ENCODE measurements at regions not wholly inside any gene's neighbourhood (a gene's known extent, or its start where the extent isn't known, plus 50 kb on each side); places are given as distances from the start of the nearest gene placed in this dataset.

GRCh38 chr14:106269451-106270204 lies 743.2 kb downstream of the TMEM121 start:
- Histone ChIP-seq H2AFZ (ENCODE audit: low read length) (no peak overlapping the region), H2BK5ac (ENCODE audit: low read depth, low read length) (no peak overlapping the region), H3K14ac (ENCODE audit: insufficient read length) (no peak overlapping the region), H3K56ac (replicated peaks; ENCODE audit: insufficient read length, low read depth, low read length) (no peak overlapping the region), H3K4me3 (ENCODE audit: extremely low read depth in 1 of 4, insufficient read depth in 2 of 4, low read depth in 3 of 4, low read length in 4 of 4) (no peak overlapping the region), H3K23me2 (ENCODE audit: low read depth, low read length) (no peaks in the 10 kb centered on the region), H3K9me3 (ENCODE audit: insufficient read depth in 2 of 2, low read depth in 1 of 2, low read length in 1 of 2) (peaks cover 55 to 58% of the 10 kb centered on the region in 2 experiments), H3K36me3 (ENCODE audit: control insufficient read depth in 2 of 4, insufficient read depth in 4 of 4, low read length in 3 of 4) (no peaks in the 10 kb centered on the region), H2BK120ac (replicated peaks; ENCODE audit: low read depth, low read length) (no peak overlapping the region), H3K27ac (ENCODE audit: low read depth, low read length) (no peak overlapping the region), H3K79me1 (ENCODE audit: low read depth, low read length) (no peaks in the 10 kb centered on the region), H2AK5ac (ENCODE audit: low read depth, low read length) (no peak overlapping the region), H3K79me2 (ENCODE audit: control insufficient read depth in 1 of 2, insufficient read depth in 2 of 2, low read length in 2 of 2) (no peaks in the 10 kb centered on the region), H4K91ac (replicated peaks; ENCODE audit: insufficient read length, low read length) (no peak overlapping the region), H3K4me2 (ENCODE audit: insufficient read depth in 1 of 2, low read depth in 2 of 2, low read length in 2 of 2) (no peak overlapping the region), H3K23ac (ENCODE audit: insufficient read length) (no peak overlapping the region), H3K4me1 (replicated peaks in 1 of 4; ENCODE audit: control insufficient read depth in 3 of 4, insufficient read depth in 4 of 4, low read length in 3 of 4) (no peaks in the 10 kb centered on the region), H4K8ac (ENCODE audit: extremely low read depth, insufficient read depth, low read length) (no peak overlapping the region), H4K20me1 (replicated peaks in 1 of 2; ENCODE audit: control insufficient read depth in 1 of 2, insufficient read depth in 2 of 2, low read length in 2 of 2) (no peaks in the 10 kb centered on the region), H3K18ac (ENCODE audit: extremely low read depth, low read length) (no peak overlapping the region), H2BK20ac (ENCODE audit: low read length) (no peak overlapping the region), H2BK12ac (ENCODE audit: low read depth, low read length) (no peak overlapping the region), H3K4ac (replicated peaks; ENCODE audit: insufficient read length, low read depth, low read length) (no peak overlapping the region), H3K9ac (replicated peaks in 1 of 4; ENCODE audit: extremely low read depth in 1 of 4, low read depth in 3 of 4, low read length in 3 of 4) (no peak overlapping the region), H4K5ac (ENCODE audit: insufficient read length, low read depth, low read length) (no peak overlapping the region), H2BK15ac (ENCODE audit: low read length) (no peak overlapping the region), H3K27me3 (replicated peaks in 1 of 4; ENCODE audit: control insufficient read depth in 3 of 4, extremely low read depth in 1 of 4, insufficient read depth in 3 of 4, low read length in 3 of 4) (no peaks in the 10 kb centered on the region)
- TF ChIP-seq KDM5A (IDR thresholded peaks at IDR 0.05; ENCODE audit: low read length) (no peak), RBBP5 (IDR thresholded peaks at IDR 0.05; ENCODE audit: borderline replicate concordance, low read depth, low read length) (no peak), BRCA1 (IDR thresholded peaks at IDR 0.05; ENCODE audit: low read depth, low read length) (no peak), GTF2F1 (IDR thresholded peaks at IDR 0.05; ENCODE audit: borderline replicate concordance, low read depth, low read length) (no peak), SIN3A (conservative IDR thresholded peaks at IDR 0.05 in 1 of 2, IDR thresholded peaks at IDR 0.05 in 1 of 2; ENCODE audit: low read depth in 1 of 2, low read length in 2 of 2) (no peak), ASH2L (IDR thresholded peaks at IDR 0.05; ENCODE audit: low read length) (no peak), TAF7 (optimal IDR thresholded peaks at IDR 0.05; ENCODE audit: borderline replicate concordance, low read depth, low read length) (no peak), NRF1 (IDR thresholded peaks at IDR 0.05; ENCODE audit: low read depth, low read length) (no peak), SIX5 (IDR thresholded peaks at IDR 0.05; ENCODE audit: low read depth, low read length) (no peak), CBX5 (IDR thresholded peaks at IDR 0.05; ENCODE audit: low read depth, low read length) (no peak)
- FAIRE-seq (no peak), DNase-seq (ENCODE audit: low read depth in 1 of 2, low spot score in 2 of 2) (no peak)
- POLR2A ChIA-PET (ENCODE audit: partially characterized antibody), result no interaction called here
- CTCF ChIA-PET (ENCODE audit: partially characterized antibody), result interaction anchor here (1.2 kb wide), 1 partner anchor 148 kb away, joined by 3 read pairs; no protein-coding TSS in a partner anchor
- 83% methylated on average over 12 of the region's 12 CpGs; no CpG with 5 or more reads in 1 of the 2 experiments for WGBS, 2 experiments (ENCODE audit: extremely low coverage in 1 of 2, insufficient coverage in 1 of 2, insufficient read length in 1 of 2, insufficient replicate concordance in 2 of 2, low coverage in 1 of 2, low lambda C conversion rate in 2 of 2, missing lambda C conversion rate in 1 of 2)

All from H1 (cell line).